Posterior vena cava (tissue), 2 donors: ENCODE measurements at regions not wholly inside any gene's neighbourhood (a gene's known extent, or its start where the extent isn't known, plus 50 kb on each side); places are given as distances from the start of the nearest gene placed in this dataset.

Experiments
- DNase-seq: peaks from one replicate; pipeline ENCODE4 v3.0.0-alpha.2; 2020; ENCODE audit warnings: low spot score
- intact Hi-C, 2 donors: fragments of 100-400 bp; cut with DNase I; formaldehyde crosslinking; loops; one replicate each; pipeline versions ENCODE4 v1.14.1 to v1.14.2; 2022 to 2023
- donor health status: DM: yes; HTN: yes; CAD: no.
- donor health status: DM: yes; HTN: yes; CAD: no.

- intact Hi-C loops, result no loop called here
These were observed 351.3 kb downstream of the ENC1 start for GRCh38 chr5:74289238-74289637.

GRCh38 chr5:74288448-74289108 is 351.9 kb downstream of the ENC1 start:
- no peak for DNase-seq
- intact Hi-C loops, result no loop called here

More at GRCh38 chr5:74289238-74289637, 351.3 kb downstream of the ENC1 start:
- DNase-seq, result no peak

- intact Hi-C loops, result no loop called here
- DNase-seq, result no peak
These were observed 352.5 kb downstream of the ENC1 start for GRCh38 chr5:74288038-74288437.

DNA sequence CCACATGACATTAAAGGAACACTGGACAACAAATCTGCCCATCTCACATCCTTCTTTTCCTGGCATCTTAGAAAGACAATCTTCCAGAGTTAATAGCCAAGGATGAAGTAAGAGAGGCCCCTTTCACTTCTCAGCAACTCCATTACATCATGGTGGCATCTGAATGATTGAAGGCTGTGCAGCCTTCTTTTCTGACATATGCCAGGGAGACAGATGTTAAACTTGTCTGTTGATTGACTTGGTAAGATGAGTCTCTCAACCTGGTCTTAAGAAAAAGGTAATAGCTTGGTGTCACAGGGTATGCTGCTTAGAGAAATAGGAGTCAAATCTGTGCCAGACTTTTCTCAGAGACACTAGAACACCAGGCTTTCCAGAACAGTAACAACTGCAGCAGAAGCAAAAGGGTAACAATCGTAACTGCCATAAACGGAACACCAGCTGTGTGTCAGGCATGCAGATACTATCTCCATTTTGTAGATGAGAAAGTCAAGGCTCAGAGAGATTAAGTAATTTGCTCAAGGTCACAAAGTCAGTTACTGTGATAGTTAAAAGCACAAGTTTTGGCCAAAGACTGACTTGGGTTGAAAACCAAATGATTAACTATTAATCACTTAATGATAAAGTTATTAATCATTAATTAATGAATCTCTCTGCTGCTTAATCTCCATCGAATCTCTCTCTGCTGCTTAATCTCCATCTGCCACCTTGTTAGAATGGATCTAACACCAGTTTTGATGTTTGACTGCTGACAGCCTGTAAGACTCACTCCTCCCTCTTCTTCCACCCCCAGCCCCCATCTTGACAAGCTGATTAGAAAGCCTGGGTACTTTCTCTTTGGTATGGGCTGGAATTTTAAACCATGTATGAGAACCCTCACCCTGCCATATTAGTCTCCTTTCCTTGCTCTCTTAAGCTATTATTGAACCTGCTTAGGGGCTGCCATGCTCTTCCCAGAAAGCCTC is 353.5 kb downstream of the ENC1 start:
- intact Hi-C loops, result no loop called here
- DNase-seq, result no peak

DNA sequence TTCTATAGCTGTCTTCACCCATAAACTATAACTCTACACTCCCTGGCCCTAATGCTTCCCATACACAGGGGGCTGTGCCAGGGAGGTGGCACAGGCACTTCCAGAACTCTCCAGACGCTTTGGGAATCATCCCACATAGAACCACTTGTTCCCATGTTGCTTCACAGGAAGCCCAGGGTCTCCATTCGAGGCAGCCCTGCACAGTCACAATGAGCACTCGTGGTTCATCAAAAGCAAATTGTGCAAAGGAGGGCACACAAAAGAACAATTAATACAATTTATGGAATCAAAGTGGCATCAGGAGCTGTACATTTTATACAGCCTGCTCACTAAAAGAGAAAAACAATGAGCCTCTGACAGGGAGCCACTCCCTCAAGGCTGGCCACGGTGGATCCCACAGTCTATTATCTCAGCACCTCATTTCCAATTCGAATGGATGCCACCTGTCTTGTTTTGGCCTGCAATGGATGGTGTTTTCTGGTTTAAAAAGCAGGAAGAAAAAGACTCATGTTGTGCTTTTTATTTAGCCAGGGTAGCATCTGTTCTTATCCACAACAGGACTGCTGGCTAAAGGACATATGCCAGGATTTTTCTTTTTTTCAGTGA is 354.8 kb downstream of the ENC1 start:
- intact Hi-C loops, result no loop called here

GRCh38 chr5:74282490-74282889 is 358.0 kb downstream of the ENC1 start:
- intact Hi-C loops, result no loop called here
- DNase-seq, result no peak

More for the DNA sequence above, 354.8 kb downstream of the ENC1 start:
- DNase-seq, result no peak

GRCh38 chr5:74281166-74281565 is 359.4 kb downstream of the ENC1 start:
- intact Hi-C loops, result no loop called here
- no peak for DNase-seq

DNA sequence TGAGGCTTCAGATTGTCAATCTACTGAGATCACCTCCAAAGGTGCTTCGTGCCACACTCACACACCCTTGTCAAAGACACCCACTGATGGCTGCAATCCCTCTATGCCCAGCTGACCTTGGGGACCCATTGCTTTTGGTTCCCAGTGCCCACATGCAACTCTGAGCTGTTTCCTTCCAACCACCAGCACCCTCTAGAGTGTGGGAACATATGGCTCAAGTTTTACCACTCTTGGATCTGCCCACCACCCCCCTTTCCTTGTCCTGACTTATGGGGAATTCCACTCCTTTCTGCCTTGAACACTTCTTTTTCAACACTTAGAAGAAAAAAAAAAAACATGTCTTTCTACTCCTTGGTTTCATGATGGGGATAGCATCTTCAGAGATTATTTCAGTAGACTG is 360.2 kb downstream of the ENC1 start:
- intact Hi-C loops, result loop anchor here in 1 of 2 donors (1.0 kb wide), 1 partner anchor 27 kb away; no protein-coding TSS in a partner anchor
- no peak for DNase-seq

- intact Hi-C loops, result no loop called here
- no peak for DNase-seq
These were observed 361.3 kb downstream of the ENC1 start for GRCh38 chr5:74279244-74279643.

- DNase-seq, result no peak
- intact Hi-C loops, result no loop called here
These were observed 363.1 kb downstream of the ENC1 start for GRCh38 chr5:74277418-74277817.

DNA sequence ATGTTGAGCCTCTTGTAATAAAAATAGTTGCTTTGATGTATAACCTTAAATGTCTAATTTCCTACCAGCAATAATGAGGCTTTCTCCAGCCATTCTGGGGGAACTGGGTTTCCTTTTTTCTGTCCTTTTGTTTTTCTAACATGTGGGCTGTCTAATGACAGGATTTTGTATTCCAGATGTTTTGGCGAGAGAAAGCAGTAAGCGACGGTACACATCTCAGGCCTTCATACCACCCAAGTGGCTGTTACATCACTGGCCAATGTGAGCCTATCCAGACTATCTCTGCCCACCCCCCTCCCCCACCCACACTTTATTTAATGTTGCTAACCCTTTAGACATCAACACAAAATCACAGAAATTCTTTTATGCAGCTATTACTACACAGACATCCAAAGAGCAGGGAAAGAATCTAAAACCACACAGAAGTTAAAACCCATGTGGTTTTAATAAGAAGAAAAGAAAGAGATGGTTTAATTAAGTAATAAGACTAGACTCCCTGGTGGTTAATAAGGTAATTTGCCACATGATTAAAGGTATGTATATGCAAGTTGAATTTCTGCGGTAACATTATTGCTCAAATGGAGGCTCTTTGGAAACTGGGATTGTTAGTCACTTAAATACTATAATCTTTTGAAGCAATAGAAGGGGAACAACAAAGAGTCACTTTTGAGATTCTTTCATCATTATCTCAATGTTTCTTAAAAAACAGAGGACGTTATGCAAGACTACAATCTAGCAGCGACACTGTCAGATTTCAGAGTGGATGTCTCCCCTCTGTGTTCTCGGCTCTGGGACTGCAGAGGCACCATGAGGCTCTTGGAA is 365.1 kb downstream of the ENC1 start:
- intact Hi-C loops, result no loop called here
- DNase-seq, result no peak

DNA sequence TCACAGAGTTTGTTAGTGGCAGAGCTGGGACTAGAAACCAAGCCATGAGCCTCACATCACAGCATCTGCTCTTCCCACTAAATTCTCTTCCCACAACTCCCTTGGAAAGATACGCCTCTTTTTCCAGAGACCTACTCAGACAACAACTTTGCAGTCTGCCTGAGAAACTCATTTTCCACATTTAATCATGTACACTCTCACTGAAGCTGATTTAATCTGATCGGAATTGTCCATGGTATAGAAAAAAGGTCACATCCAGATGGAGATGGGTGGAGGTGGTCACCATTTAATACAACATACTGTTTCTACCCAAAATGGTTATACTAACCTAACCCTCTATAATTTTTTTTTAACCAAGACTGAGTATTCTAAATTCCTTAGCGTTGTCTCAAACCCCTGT is 366.2 kb downstream of the ENC1 start:
- DNase-seq, result no peak
- intact Hi-C loops, result no loop called here

DNA sequence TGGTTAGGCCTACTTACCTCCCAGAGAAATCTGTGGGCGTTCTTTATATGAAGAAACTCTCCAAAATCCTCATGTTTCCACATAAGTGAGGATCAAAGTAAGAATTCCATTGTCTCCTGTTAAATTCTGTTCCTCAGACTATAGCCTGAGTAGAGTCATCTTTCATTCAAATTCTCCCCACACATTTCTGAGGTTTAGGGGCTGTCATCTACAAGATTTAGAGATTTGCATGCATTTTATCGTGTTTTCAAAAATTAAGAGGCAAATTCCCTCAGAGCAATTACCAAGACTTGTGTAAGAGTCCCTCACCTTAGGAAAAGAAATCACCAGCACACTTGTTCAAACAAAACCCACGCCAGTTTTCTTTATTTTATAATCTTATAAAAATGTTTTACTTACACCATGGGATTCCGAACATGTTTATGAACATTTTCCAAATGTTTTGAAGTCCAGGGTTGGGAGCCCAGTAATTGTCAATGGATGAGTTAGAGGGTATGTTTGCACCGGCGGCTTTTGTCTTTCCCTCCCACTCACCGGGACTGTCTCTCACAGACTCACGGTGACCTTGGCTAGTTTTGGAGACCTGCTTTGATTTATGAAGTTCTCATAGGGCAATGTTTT is 367.6 kb downstream of the ENC1 start:
- no peak for DNase-seq
- intact Hi-C loops, result no loop called here

DNA sequence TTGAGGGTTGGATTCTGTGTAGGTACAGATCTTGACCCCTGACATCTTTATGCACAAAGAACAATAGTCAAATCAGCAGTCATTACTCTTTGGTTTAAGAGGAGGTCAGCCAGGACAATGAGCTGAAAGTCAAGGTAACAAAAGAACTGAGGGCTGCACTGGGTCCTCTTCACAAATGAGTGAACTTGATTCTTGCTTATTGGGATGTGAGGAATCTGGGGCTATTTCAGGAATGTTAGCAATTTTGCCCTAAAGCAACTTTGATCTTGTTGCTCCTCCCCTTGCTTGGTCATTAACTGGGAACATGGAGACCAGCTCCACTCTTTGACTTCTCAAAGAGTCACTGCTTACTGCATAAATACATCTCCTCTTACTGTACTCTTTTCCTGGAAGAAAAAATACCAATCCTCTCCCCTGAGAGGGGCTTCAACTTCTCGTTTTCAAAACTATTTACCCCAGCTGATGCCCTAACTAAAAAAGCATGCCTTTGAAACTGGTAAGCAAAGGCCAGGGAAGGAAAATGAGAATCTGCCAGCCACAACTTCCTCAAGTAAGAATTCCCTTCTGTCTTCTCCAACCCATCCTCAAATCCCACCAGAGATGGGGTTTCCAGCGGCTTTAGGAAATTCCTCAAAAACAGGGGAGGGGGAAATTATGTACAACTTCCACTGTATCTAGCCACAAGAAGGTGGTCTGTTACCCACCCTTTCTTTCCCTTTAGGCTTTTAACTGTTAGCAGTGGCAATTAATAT is 368.3 kb downstream of the ENC1 start:
- DNase-seq, result no peak
- intact Hi-C loops, result no loop called here

GRCh38 chr5:74268297-74268696 is 372.2 kb downstream of the ENC1 start:
- intact Hi-C loops, result no loop called here

DNA sequence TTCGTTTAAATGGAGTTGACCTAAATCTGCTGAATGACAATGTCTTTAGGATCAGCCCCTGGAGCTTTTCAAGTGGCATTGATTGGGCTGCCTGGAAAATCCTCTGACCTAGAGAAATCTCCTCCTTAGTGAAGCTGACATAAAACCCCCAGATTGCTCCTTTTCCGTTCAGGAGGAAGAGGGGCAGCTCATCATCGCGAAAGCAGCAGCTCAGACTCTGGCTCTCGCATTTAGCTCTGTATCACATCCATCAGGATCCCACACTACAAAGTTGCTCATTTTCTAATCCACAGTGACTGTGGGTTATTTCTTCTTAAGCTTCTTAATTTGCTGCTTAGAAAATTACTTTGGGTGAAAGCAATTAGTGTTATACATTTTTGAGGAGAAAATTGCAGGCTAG is 373.7 kb downstream of the ENC1 start:
- DNase-seq, result no peak

More at GRCh38 chr5:74268297-74268696, 372.2 kb downstream of the ENC1 start:
- no peak for DNase-seq

DNA sequence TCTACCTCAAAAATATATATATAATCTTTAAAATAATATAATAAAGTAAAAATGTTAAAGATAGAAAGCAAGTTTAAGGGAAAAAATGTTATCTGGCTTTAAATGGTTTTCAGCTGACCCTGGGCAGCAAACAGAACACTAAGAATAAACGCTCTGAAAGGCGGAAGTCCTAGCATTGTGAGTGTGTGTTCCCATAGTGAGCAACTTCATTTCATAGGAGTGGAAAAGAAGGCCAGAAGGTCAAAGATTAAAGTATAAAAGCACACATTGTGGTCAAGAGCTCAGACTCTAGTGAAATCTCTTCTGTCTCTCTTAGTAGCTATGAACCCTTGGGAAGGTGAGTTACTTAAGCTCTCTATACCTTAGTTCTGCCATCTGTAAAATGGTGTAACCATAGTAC is 374.4 kb downstream of the ENC1 start:
- no peak for DNase-seq
- intact Hi-C loops, result no loop called here

More for the DNA sequence above, 373.7 kb downstream of the ENC1 start:
- intact Hi-C loops, result no loop called here

GRCh38 chr5:74262544-74263207 is 377.9 kb downstream of the ENC1 start:
- DNase-seq, result no peak
- intact Hi-C loops, result loop anchor here in 1 of 2 donors (1.0 kb wide), 1 partner anchor 8 kb away; no protein-coding TSS in a partner anchor
